CD4-positive, alpha-beta T cell (primary cell): ENCODE measurements at regions not wholly inside any gene's neighbourhood (a gene's known extent, or its start where the extent isn't known, plus 50 kb on each side); places are given as distances from the start of the nearest gene placed in this dataset.

ENCODE experiments used
- ATAC-seq: fragments of 200-7000 bp; cut with Tn5 transposase; one replicate; pipeline ENCODE4 v1.10.0; 2022; ENCODE audit warnings: mild to moderate bottlenecking; ENCODE audit not compliant: poor library complexity
- CTCF ChIA-PET: fragments of 350-600 bp; sonication (Branson Sonifier 250); formaldehyde crosslinking; loops from one replicate; lab custom pipeline; 2021; ENCODE audit warnings: antibody characterized with exemption, inconsistent platforms; lab: Charles Lee
- POLR2A ChIA-PET: fragments of 350-600 bp; sonication (Branson Sonifier 250); formaldehyde crosslinking; loops from one replicate; lab custom pipeline; 2021; ENCODE audit warnings: antibody characterized with exemption, inconsistent platforms; lab: Charles Lee
- DNase-seq, 14 experiments: peaks; one replicate each; pipeline ENCODE4 v3.0.0-alpha.2; 2013 to 2020; ENCODE audit warnings: mixed read lengths in 2 of 14
- H3K27ac ChIP-seq, 2 donors: one replicate each; pipeline versions ENCODE4 v1.5.1 to v1.7.0; 2013; ENCODE audit warnings: low read length in 2 of 2, low read depth in 1 of 2, mild to moderate bottlenecking in 1 of 2
- H3K27me3 ChIP-seq, 2 experiments: 1 replicate in 1 of 2; 2 replicates in 1 of 2; pipeline versions ENCODE4 v1.6.1 to v1.7.0; 2013; ENCODE audit warnings: low read length in 2 of 2, control low read depth in 1 of 2, mild to moderate bottlenecking in 1 of 2, moderate library complexity in 1 of 2; ENCODE audit not compliant: insufficient read depth in 2 of 2, control insufficient read depth in 1 of 2
- H3K36me3 ChIP-seq: one replicate; pipeline ENCODE4 v1.6.1; 2013; ENCODE audit warnings: low read length, control low read depth; ENCODE audit not compliant: insufficient read depth
- H3K4me1 ChIP-seq: one replicate; pipeline ENCODE4 v1.6.1; 2013; ENCODE audit warnings: low read length, control low read depth; ENCODE audit not compliant: insufficient read depth
- H3K4me3 ChIP-seq: one replicate; pipeline ENCODE4 v1.5.1; 2013; ENCODE audit warnings: mild to moderate bottlenecking, low read length, moderate library complexity
- H3K9me3 ChIP-seq, 2 experiments: 1 replicate in 1 of 2; 2 replicates in 1 of 2; pipeline versions ENCODE4 v1.6.1 to v1.7.0; 2013; ENCODE audit warnings: low read length in 2 of 2, mild to moderate bottlenecking in 2 of 2, control low read depth in 1 of 2, moderate library complexity in 1 of 2; ENCODE audit not compliant: control insufficient read depth in 1 of 2, insufficient read depth in 1 of 2
- H3K27ac Mint-ChIP-seq: one replicate; pipeline ENCODE4 v1.8.0; 2020; ENCODE audit warnings: mixed read lengths
- H3K27me3 Mint-ChIP-seq: one replicate; pipeline ENCODE4 v1.8.0; 2021; ENCODE audit warnings: mixed read lengths
- H3K36me3 Mint-ChIP-seq: one replicate; pipeline ENCODE4 v1.8.0; 2021; ENCODE audit warnings: low read depth, mixed read lengths
- H3K4me1 Mint-ChIP-seq: one replicate; pipeline ENCODE4 v1.8.0; 2021; ENCODE audit warnings: low read depth, mixed read lengths
- H3K4me3 Mint-ChIP-seq: one replicate; pipeline ENCODE4 v1.8.0; 2020; ENCODE audit warnings: mild to moderate bottlenecking, mixed read lengths
- H3K9me3 Mint-ChIP-seq: one replicate; pipeline ENCODE4 v1.8.0; 2020; ENCODE audit warnings: mixed read lengths
- intact Hi-C, 2 experiments: fragments of 100-400 bp; cut with DNase I in 1 of 2; cut with micrococcal nuclease in 1 of 2; formaldehyde crosslinking; loops; one replicate each; pipeline versions ENCODE4 v1.15.1 to v1.9.0; 2023 to 2025; cut with DNase I, micrococcal nuclease
- TF ChIP-seq, protein P1 (sequence below): fragments of 200-600 bp; IDR thresholded peaks from one replicate; pipeline ENCODE4 v1.8.0; 2022; ENCODE audit warnings: antibody characterized with exemption, mild to moderate bottlenecking

DNA sequence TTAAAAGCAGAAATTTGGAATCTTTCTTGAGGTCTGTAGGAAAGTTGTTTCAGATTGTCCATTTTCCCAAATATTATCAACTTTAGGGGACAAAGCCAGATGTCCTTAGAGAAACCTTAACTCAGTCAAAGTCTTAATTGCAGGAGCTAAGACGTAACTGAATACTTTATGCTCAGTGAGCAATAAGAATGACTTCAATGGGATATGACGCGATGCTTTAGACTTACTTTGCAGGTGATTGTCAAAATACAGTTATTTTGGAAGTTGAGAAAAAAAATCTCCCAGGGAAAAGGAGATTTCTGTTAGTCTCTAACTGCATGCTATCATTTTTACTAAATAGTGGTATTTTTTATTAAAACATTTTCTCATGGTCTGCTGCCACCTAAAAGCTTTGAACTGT lies 750.9 kb upstream of the STXBP6 start:
- CTCF ChIA-PET: no interaction called here
- Mint-ChIP-seq H3K36me3 (no peaks in the 10 kb centered on the region), H3K4me1 (no peaks in the 10 kb centered on the region), H3K4me3 (no peak overlapping the region), H3K9me3 (no peaks in the 10 kb centered on the region), H3K27me3 (no peaks in the 10 kb centered on the region), H3K27ac (no peak overlapping the region)
- Histone ChIP-seq H3K27me3 (no peaks in the 10 kb centered on the region), H3K9me3 (no peaks in the 10 kb centered on the region), H3K27ac (no peak overlapping the region), H3K4me3 (no peak overlapping the region), H3K4me1 (no peaks in the 10 kb centered on the region), H3K36me3 (no peaks in the 10 kb centered on the region)
- TF ChIP-seq, protein P1, sequence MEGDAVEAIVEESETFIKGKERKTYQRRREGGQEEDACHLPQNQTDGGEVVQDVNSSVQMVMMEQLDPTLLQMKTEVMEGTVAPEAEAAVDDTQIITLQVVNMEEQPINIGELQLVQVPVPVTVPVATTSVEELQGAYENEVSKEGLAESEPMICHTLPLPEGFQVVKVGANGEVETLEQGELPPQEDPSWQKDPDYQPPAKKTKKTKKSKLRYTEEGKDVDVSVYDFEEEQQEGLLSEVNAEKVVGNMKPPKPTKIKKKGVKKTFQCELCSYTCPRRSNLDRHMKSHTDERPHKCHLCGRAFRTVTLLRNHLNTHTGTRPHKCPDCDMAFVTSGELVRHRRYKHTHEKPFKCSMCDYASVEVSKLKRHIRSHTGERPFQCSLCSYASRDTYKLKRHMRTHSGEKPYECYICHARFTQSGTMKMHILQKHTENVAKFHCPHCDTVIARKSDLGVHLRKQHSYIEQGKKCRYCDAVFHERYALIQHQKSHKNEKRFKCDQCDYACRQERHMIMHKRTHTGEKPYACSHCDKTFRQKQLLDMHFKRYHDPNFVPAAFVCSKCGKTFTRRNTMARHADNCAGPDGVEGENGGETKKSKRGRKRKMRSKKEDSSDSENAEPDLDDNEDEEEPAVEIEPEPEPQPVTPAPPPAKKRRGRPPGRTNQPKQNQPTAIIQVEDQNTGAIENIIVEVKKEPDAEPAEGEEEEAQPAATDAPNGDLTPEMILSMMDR: no peak
- POLR2A ChIA-PET: no interaction called here
- intact Hi-C loops: no loop called here
- ATAC-seq (no peak), DNase-seq (no peak)

DNA sequence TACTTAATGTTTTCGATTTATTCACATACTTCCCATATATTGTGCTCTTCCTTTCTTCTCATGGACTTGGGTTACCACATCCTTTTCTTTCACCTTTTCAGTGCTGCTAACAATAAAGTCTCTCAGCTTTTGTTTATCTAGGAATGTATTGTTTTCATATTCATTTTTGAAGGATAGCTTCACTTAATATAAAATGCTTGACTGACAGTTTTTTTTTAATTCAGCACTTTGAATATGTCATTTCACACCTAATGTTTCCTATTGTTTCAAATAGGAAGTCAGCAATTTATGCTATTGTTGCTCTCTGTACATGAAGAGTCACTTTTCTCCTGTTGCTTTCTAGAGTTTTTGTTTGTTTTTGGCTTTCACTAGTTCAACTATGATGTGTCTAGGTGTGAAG lies 738.3 kb upstream of the STXBP6 start:
- Histone ChIP-seq H3K27ac (no peak overlapping the region), H3K4me1 (no peaks in the 10 kb centered on the region), H3K36me3 (no peaks in the 10 kb centered on the region), H3K4me3 (no peak overlapping the region), H3K27me3 (no peaks in the 10 kb centered on the region), H3K9me3 (peaks cover 0 to 5% of the 10 kb centered on the region in 2 experiments)
- Mint-ChIP-seq H3K36me3 (no peaks in the 10 kb centered on the region), H3K4me1 (no peaks in the 10 kb centered on the region), H3K4me3 (no peak overlapping the region), H3K27ac (no peak overlapping the region), H3K27me3 (no peaks in the 10 kb centered on the region), H3K9me3 (peaks cover 14% of the 10 kb centered on the region)
- TF ChIP-seq, protein P1: no peak
- ChIA-PET CTCF (no interaction called here), POLR2A (no interaction called here)
- ATAC-seq (no peak), DNase-seq (no peak)
- intact Hi-C loops: no loop called here

DNA sequence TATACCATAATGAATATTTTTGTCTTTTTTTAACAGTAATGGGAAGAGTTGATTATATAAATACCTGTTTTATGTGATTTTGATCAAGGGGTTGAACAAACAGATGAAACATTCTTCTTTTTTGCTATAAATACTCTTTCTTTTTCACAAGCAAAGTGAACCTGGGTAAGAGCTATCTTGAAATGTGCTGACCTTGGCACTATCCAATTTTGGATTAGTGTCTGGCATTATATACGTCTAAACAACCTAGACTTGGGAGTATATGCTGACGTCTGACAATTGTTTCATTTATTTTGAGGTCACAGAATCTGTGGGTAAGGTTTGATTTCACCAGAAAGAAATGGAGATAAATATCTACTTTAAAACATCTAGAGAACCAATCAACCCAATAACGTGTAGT lies 716.0 kb upstream of the STXBP6 start:
- POLR2A ChIA-PET: no interaction called here
- H3K36me3 Mint-ChIP-seq: no peaks in the 10 kb centered on the region

More for the DNA sequence above, 716.0 kb upstream of the STXBP6 start:
- H3K9me3 ChIP-seq: no peaks in the 10 kb centered on the region
- no peaks in the 10 kb centered on the region for H3K4me1 Mint-ChIP-seq
- H3K27me3 ChIP-seq: no peaks in the 10 kb centered on the region
- DNase-seq: no peak
- H3K4me3 ChIP-seq: no peak overlapping the region
- no peaks in the 10 kb centered on the region for H3K36me3 ChIP-seq
- no peaks in the 10 kb centered on the region for H3K4me1 ChIP-seq
- no peak overlapping the region for H3K4me3 Mint-ChIP-seq
- no peak overlapping the region for H3K27ac ChIP-seq
- TF ChIP-seq, protein P1: no peak
- intact Hi-C loops: no loop called here
- H3K9me3 Mint-ChIP-seq: peaks cover 9% of the 10 kb centered on the region
- CTCF ChIA-PET: no interaction called here
- no peaks in the 10 kb centered on the region for H3K27me3 Mint-ChIP-seq
- no peak for ATAC-seq
- no peak overlapping the region for H3K27ac Mint-ChIP-seq
